GM23248 (cell line): ENCODE measurements at regions not wholly inside any gene's neighbourhood (a gene's known extent, or its start where the extent isn't known, plus 50 kb on each side); places are given as distances from the start of the nearest gene placed in this dataset.

Source experiments
- DNase-seq: peaks from one replicate; pipeline ENCODE4 v3.0.0-alpha.2; 2015
- H2AFZ ChIP-seq: fragments of 200-600 bp; sonication (generic); 2 replicates; pipeline ENCODE4 v1.6.1; 2016; ENCODE audit warnings: antibody characterized with exemption
- H3F3A ChIP-seq: fragments of 200-600 bp; sonication (generic); 2 replicates; pipeline ENCODE4 v1.6.1; 2016; ENCODE audit warnings: mild to moderate bottlenecking, antibody characterized with exemption, mixed run types; ENCODE audit not compliant: insufficient read depth
- H3K27ac ChIP-seq: fragments of 200-600 bp; sonication (generic); 2 replicates; pipeline ENCODE4 v1.5.1; 2016; ENCODE audit warnings: mild to moderate bottlenecking
- H3K27me3 ChIP-seq: fragments of 200-600 bp; sonication (generic); replicated peaks from 2 replicates; pipeline ENCODE4 v1.6.1; 2016; ENCODE audit warnings: mild to moderate bottlenecking; ENCODE audit not compliant: insufficient read depth
- H3K36me3 ChIP-seq: fragments of 200-600 bp; sonication (generic); 2 replicates; pipeline ENCODE4 v1.6.1; 2016; ENCODE audit warnings: low read depth, mild to moderate bottlenecking
- H3K4me1 ChIP-seq: fragments of 200-600 bp; sonication (generic); 2 replicates; pipeline ENCODE4 v1.6.1; 2016; ENCODE audit warnings: mild to moderate bottlenecking; ENCODE audit not compliant: insufficient read depth
- H3K4me2 ChIP-seq: fragments of 200-600 bp; sonication (generic); one replicate; pipeline ENCODE4 v1.6.1; 2016; ENCODE audit warnings: mild to moderate bottlenecking; ENCODE audit not compliant: unreplicated experiment
- H3K4me3 ChIP-seq: fragments of 200-600 bp; sonication (generic); 2 replicates; pipeline ENCODE4 v1.5.1; 2016; ENCODE audit warnings: mild to moderate bottlenecking
- H3K79me2 ChIP-seq: fragments of 200-600 bp; sonication (generic); 2 replicates; pipeline ENCODE4 v1.6.1; 2016; ENCODE audit warnings: mild to moderate bottlenecking; ENCODE audit not compliant: insufficient read depth
- H3K9ac ChIP-seq: fragments of 200-600 bp; sonication (generic); 2 replicates; pipeline ENCODE4 v1.6.1; 2016; ENCODE audit warnings: mild to moderate bottlenecking
- H3K9me2 ChIP-seq: fragments of 200-600 bp; sonication (generic); 2 replicates; pipeline ENCODE4 v1.6.1; 2016; ENCODE audit warnings: mixed run types, mild to moderate bottlenecking, moderate library complexity; ENCODE audit not compliant: insufficient read depth
- H3K9me3 ChIP-seq: fragments of 200-600 bp; sonication (generic); one replicate; pipeline ENCODE4 v1.6.1; 2017; ENCODE audit warnings: low read depth
- H4K20me1 ChIP-seq: fragments of 200-600 bp; sonication (generic); 2 replicates; pipeline ENCODE4 v1.6.0; 2016; ENCODE audit not compliant: insufficient read depth
- EZH2 ChIP-seq: fragments of 200-600 bp; sonication (generic); IDR thresholded peaks from 2 replicates; pipeline ENCODE4 v1.6.1; 2018; ENCODE audit warnings: antibody characterized with exemption, mild to moderate bottlenecking; ENCODE audit not compliant: insufficient read depth, poor library complexity, severe bottlenecking
- EZH2phosphoT487 ChIP-seq: fragments of 200-600 bp; sonication (generic); IDR thresholded peaks from 2 replicates; pipeline ENCODE4 v1.6.1; 2018; ENCODE audit warnings: antibody characterized with exemption, moderate library complexity, mild to moderate bottlenecking, low read depth; ENCODE audit not compliant: insufficient read depth
- WGBS, 2 experiments: methylation state at CpG; one replicate each; pipeline ENCODE4 v1.1.6; 2015 to 2017; ENCODE audit warnings: low lambda C conversion rate in 2 of 2, low coverage in 1 of 2; ENCODE audit errors: missing lambda C conversion rate in 2 of 2; 5-methylcytosine and 5-hydroxymethylcytosine counted together
- in situ Hi-C: fragments of 300-500 bp; cut with MboI; formaldehyde crosslinking; loops from 2 replicates; pipeline ENCODE4 v1.15.0; 2020

- Histone ChIP-seq H3K9ac (no peak overlapping the region), H3F3A (no peaks in the 10 kb centered on the region), H3K79me2 (no peaks in the 10 kb centered on the region), H3K9me2 (no peaks in the 10 kb centered on the region), H3K9me3 (no peaks in the 10 kb centered on the region), H3K4me3 (no peak overlapping the region), H3K4me1 (no peaks in the 10 kb centered on the region), H3K4me2 (no peak overlapping the region), H3K27ac (no peak overlapping the region), H3K36me3 (no peaks in the 10 kb centered on the region), H2AFZ (no peak overlapping the region), H4K20me1 (no peaks in the 10 kb centered on the region), H3K27me3 (no peaks in the 10 kb centered on the region)
- TF ChIP-seq EZH2 (no peak), EZH2phosphoT487 (no peak)
- 5 to 17% methylated on average over 3 of the region's 3 CpGs for WGBS, 2 experiments
- in situ Hi-C loops, result no loop called here
- DNase-seq, result no peak
These were observed 240.3 kb upstream of the NDST3 start for GRCh38 chr4:117793845-117794480.

- Histone ChIP-seq H2AFZ (no peak overlapping the region), H3F3A (no peaks in the 10 kb centered on the region), H3K36me3 (no peaks in the 10 kb centered on the region), H3K9me3 (no peaks in the 10 kb centered on the region), H3K4me3 (no peak overlapping the region), H3K9ac (no peak overlapping the region), H3K27ac (no peak overlapping the region), H3K9me2 (no peaks in the 10 kb centered on the region), H3K4me1 (no peaks in the 10 kb centered on the region), H3K4me2 (no peak overlapping the region), H3K79me2 (no peaks in the 10 kb centered on the region), H3K27me3 (no peaks in the 10 kb centered on the region), H4K20me1 (no peaks in the 10 kb centered on the region)
- no peak for DNase-seq
- TF ChIP-seq EZH2phosphoT487 (no peak), EZH2 (no peak)
- WGBS, 2 experiments, result 0% methylated on average over 1 of the region's 1 CpG
- in situ Hi-C loops, result no loop called here
These were observed 237.6 kb upstream of the NDST3 start for GRCh38 chr4:117796677-117797076.

DNA sequence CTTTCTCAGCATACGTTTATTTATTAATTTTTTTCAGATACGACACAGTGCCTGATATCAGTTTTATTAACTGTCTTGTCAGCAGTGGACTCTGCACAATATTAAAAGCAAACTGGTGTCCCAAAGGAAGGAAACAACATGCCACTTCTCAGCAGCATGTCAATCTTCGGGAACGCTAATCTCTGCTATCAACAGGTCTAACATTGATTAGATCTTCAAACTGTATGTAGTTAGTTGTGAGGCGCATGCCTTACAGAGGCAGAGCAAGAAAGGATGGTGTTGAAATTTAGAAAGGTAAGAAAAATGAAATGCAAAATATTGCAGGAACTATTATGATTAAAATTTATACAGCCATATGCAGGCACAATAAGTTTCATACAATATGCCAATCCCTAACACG, 233.7 kb upstream of the NDST3 start:
- no peaks in the 10 kb centered on the region for H3K27me3 ChIP-seq
- WGBS, 2 experiments, result 22 to 24% methylated on average over 6 of the region's 6 CpGs
- no peaks in the 10 kb centered on the region for H3K79me2 ChIP-seq
- no peak for TF ChIP-seq EZH2phosphoT487
- no peak for TF ChIP-seq EZH2
- no peaks in the 10 kb centered on the region for H3K9me2 ChIP-seq
- no peaks in the 10 kb centered on the region for H3K4me1 ChIP-seq
- in situ Hi-C loops, result no loop called here
- H3K9ac ChIP-seq, result no peak overlapping the region
- no peak overlapping the region for H2AFZ ChIP-seq
- no peaks in the 10 kb centered on the region for H4K20me1 ChIP-seq
- no peaks in the 10 kb centered on the region for H3K9me3 ChIP-seq
- no peaks in the 10 kb centered on the region for H3F3A ChIP-seq
- H3K4me3 ChIP-seq, result no peak overlapping the region
- no peak overlapping the region for H3K4me2 ChIP-seq
- H3K36me3 ChIP-seq, result no peaks in the 10 kb centered on the region
- DNase-seq, result no peak
- H3K27ac ChIP-seq, result no peak overlapping the region

- Histone ChIP-seq H3K79me2 (no peaks in the 10 kb centered on the region), H3K9me3 (no peaks in the 10 kb centered on the region), H3K36me3 (no peaks in the 10 kb centered on the region), H3K27ac (no peak overlapping the region), H3K9ac (no peak overlapping the region), H3K9me2 (no peaks in the 10 kb centered on the region), H3K4me2 (no peak overlapping the region), H4K20me1 (no peaks in the 10 kb centered on the region), H3K4me3 (no peak overlapping the region), H3K27me3 (no peaks in the 10 kb centered on the region), H3K4me1 (no peaks in the 10 kb centered on the region), H2AFZ (no peak overlapping the region), H3F3A (no peaks in the 10 kb centered on the region)
- in situ Hi-C loops, result no loop called here
- 23 to 30% methylated on average over 2 of the region's 2 CpGs for WGBS, 2 experiments
- DNase-seq, result no peak
- TF ChIP-seq EZH2phosphoT487 (no peak), EZH2 (no peak)
These were observed 232.5 kb upstream of the NDST3 start for GRCh38 chr4:117801756-117802155.

GRCh38 chr4:117811731-117812130, 222.6 kb upstream of the NDST3 start:
- no peak overlapping the region for H3K4me2 ChIP-seq
- H3K27me3 ChIP-seq, result no peaks in the 10 kb centered on the region
- no peak overlapping the region for H2AFZ ChIP-seq
- no peaks in the 10 kb centered on the region for H3K4me1 ChIP-seq
- no peak overlapping the region for H3K9ac ChIP-seq
- H3K9me2 ChIP-seq, result no peaks in the 10 kb centered on the region
- H3K4me3 ChIP-seq, result no peak overlapping the region
- H3K79me2 ChIP-seq, result no peaks in the 10 kb centered on the region
- H3K9me3 ChIP-seq, result no peaks in the 10 kb centered on the region
- no peak overlapping the region for H3K27ac ChIP-seq
- no peaks in the 10 kb centered on the region for H4K20me1 ChIP-seq
- in situ Hi-C loops, result no loop called here
- TF ChIP-seq EZH2phosphoT487, result no peak
- TF ChIP-seq EZH2, result no peak
- no peaks in the 10 kb centered on the region for H3K36me3 ChIP-seq
- WGBS, 2 experiments, result 36 to 38% methylated on average over 1 of the region's 1 CpG
- H3F3A ChIP-seq, result no peaks in the 10 kb centered on the region
- DNase-seq, result no peak
